Activated CD4-positive, alpha-beta T cell treated with anti-CD3 and anti-CD28 coated beads for 1 hour (primary cell): ENCODE measurements at regions not wholly inside any gene's neighbourhood (a gene's known extent, or its start where the extent isn't known, plus 50 kb on each side); places are given as distances from the start of the nearest gene placed in this dataset.
"Not testable (repeated sequence)": the region's sequence is repeated elsewhere in the genome, so short reads cannot be mapped to it uniquely, and the experiment has no call there.

Experiments
- DNase-seq: peaks from one replicate; pipeline ENCODE4 v3.0.0-alpha.2; 2020

DNA sequence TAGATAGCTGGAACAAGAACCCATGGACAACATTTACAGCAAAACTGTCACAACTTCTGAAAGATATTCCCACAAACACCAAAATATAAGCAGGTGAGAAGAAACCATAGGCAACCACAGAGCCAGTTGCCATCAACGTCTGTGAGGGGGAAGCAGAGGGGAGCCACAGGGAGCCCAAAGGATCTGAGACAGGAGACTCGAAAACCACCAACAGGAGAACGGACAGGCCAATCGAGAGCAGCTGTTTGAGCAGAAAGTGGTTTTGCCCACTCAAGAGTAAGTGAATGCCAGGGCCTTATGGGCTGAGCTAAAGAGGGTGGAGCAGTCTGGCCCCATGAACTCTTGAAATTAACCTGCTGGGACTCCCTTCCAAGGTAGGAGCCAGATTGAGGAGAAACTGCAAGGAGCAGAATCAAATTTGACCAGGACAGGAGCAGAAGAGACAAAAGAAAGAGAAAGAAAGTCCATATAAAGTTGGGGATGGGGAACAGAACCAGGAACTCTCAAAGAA, 195.4 kb downstream of the ANKRD60 start:
- no peak for DNase-seq

DNA sequence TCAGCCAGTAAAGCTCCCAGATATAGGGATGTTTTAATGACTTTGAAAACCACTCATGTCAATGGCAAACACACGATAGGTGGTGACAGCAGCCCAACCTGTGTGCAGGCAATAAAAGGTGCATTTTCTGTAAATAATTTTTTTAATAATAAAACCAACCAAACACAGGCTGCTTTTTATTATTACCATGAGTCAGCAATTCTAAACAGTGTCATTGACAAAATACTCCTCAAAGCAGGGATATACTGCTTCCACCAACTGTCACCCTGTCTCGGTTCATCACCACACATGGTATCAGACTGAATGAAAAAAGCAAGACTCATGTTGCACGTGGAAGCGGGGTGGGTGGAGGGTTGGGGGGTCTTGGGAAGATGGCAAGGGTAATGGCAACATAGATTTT, 195.9 kb downstream of the ANKRD60 start:
- DNase-seq = no peak

DNA sequence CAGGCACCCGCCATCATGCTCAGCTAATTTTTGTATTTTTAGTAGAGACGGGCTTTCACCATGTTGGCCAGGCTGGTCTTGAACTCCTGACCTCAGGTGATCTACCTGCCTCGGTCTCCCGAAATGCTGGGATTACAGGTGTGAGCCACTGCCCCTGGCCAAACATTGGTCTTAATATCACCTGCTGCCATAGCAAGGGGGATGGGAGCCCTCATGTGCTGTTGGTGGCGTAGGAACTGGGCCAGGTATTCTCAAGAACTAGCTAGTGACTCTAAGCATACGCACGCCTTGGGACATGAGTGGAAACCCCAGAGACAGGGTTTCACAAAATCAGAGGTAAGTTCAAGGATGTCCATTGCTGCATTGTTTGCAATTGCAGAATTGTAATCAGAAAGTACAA, 197.1 kb downstream of the ANKRD60 start:
- DNase-seq = not testable (repeated sequence)

DNA sequence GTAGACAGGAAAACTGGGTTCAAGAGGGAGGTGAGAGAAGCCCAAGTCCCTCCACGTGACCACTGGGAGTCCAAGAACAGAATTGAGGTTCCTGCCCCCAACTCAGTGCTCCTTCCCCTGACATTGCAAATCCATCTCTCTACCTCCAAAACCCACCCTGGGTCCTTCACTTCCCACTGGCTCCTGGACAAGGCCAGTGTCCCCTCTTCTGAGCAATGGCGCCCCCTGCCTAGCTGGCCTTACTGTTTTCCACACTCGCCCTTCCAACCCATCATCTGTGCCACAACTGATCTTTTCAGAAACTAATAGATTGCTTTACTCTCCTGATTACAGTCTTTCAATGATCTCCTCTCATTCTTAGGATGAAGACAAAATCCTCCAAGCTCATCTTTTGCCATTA, 200.3 kb downstream of the ANKRD60 start:
- DNase-seq = no peak

DNA sequence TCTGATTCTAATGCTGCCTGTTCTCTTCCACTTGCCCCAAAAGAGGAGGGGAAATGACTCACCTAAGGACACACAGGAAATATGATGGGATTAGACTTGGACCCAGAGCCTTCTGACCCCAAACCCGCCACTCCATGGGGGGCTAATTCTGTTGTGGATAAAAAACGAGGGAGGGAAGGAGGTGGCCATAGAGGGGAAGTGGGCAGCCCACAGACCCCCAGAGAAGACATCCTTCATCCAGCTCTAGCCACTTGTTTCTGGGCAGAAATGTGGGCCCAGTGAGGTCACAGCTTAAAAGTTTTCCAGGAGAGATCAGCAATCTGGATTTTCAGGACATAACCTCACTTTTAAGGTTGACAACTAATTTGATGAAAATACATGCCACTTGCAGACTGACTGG, 202.1 kb downstream of the ANKRD60 start:
- no peak for DNase-seq

DNA sequence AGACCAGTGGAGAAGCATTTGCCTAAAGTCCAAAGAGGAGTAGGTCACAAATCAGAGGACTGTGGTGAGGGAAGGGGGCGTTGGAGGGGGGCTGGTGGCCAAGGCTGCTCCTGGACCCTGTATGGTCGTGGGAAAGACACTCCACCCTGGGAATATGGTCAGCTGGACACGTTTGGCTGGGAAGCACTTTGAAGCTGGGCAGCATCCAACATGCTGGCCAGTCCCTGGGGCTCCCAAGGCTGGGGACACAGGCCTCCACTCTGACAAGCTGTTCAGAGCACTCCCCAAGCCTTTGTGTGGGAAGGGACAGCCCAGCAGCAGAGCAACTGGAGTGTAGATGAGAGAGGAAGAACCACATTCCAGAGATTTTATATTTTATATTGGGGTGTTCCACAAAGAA, 203.2 kb downstream of the ANKRD60 start:
- no peak for DNase-seq

DNA sequence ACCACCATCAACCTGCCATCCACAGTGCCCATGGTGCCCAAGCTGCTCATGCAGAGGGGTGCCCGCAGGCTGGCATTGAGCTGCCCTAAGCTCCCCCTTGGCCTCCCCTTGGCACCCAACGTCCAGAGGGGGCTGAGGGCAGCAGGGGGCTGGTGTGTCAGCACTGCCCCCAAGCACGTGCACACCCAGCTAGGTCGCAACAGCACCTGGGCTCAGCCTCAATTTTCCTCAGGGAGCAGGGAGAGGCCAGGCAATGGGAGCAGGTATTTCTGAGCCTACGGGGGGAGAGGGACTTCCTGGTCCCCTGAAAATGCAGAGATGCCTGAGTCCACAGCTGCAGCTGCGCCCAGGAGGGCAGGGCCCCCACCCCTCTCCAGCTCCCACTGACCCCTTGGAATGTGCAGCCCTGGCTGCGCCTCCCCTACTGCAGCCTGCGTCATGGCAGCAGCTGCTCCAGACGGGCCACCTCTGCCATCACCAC, 204.2 kb downstream of the ANKRD60 start:
- no peak for DNase-seq

DNA sequence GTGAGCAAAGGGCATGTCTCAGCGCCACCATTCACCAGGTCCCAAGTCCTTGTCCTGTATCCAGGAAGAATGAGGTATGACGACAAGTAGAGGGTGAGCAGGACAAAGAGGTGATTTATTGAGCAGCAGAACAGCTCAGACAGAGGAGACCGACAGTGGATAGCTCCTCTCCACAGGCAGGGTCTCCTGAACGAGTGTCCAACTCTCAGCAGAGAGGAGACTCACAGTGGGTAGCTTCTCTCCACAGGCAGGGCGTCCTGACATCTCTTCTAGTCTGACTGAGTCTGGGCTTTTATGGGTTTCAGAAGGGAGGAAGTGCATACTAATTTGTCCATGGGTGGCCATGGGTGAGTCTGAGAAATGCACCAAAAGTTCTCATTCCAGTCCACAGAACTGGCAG, 204.7 kb downstream of the ANKRD60 start:
- DNase-seq = no peak

DNA sequence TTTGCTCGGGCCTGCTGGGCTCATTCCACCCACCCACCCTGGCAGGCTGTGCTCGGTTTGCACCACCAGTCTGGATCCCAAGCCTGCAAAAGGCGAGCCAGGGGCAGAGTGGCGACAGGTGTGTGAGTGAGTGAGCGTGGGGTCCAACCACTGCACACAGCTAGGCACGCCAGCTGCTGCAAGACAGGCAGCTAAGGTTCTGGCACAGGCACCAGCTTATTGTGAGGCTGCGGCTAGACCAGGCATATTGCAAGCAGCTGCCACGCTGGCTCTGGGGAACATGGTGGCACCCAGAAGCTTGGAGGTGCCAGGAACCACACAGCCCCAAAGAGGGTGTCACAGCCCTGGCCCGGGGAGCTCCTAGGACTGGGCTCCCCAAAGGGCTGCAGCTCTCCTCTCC, 205.1 kb downstream of the ANKRD60 start:
- no peak for DNase-seq

DNA sequence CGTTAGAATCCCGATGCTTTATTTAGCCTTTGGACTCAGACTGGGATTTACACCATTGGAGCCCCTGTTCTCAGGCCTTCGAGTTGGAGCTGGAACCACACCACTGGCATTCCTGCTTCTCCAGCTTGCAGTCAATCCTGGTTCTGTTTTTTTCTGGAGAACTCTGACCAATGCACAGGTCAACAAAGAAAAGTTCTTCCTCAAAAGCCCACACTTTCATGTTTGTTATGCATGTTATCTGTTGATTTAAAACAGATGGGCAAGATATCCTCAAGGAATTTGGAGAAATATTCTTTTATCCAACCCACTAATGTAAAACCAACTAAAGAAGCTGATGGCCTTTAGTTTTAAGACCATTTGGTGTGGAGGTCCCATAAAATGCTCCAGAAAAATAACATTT, 205.7 kb downstream of the ANKRD60 start:
- no peak for DNase-seq

DNA sequence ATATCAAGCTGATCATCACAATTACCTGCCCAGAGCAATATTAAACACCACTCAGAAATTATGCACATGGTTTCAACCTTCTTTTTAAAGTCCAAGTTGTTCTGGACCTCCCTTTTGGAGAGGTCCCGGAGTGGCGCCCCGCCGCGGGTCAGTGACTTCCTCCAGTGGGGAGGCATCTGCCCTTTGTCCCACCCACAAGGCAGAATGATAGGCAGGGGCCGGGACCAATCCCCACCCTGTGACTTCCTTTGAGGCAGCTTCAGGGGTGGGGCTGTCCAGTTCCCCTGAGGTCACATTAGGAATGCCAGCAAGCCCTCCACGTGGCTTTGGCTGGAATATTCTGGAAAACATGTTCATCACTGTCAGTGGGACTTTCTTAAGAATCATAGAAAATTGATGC, 207.0 kb downstream of the ANKRD60 start:
- no peak for DNase-seq

DNA sequence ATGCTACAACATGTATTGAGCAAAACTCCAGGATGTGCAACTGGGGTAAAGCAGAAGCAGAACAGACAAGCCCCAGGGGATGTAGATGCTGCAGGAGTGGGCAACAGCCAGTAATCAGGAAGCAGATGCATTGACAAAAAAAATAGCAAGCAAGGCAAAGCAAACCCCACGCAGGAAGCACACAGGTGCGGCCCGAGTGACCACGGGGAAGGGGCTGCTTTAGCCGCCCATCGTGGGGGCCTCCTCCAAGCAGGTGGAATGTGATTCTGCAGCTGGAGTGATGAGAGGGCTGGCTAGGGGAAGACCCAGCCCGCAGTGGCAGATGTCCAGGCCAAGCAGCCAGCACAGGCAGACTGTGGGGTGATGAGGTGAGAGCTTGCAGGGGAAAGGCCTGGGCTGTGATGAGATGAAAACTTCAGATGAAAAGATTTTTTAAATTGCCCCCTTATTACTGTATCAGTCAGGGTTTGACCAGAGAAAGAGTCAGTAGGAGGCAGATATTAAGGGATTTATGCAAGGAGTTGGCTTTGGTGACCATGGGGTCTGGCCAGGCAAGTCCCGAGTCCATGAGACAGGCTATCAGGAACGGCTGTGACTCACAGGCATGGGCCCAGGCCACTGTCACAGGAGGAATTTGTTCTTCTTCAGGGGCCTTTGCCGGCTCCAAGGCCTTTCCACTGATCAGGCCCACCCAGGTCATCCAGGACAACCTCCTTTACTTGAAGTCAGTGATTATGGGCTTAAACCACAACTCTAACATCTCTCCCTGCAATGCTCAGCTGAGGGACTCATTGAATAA, 207.6 kb downstream of the ANKRD60 start:
- no peak for DNase-seq

DNA sequence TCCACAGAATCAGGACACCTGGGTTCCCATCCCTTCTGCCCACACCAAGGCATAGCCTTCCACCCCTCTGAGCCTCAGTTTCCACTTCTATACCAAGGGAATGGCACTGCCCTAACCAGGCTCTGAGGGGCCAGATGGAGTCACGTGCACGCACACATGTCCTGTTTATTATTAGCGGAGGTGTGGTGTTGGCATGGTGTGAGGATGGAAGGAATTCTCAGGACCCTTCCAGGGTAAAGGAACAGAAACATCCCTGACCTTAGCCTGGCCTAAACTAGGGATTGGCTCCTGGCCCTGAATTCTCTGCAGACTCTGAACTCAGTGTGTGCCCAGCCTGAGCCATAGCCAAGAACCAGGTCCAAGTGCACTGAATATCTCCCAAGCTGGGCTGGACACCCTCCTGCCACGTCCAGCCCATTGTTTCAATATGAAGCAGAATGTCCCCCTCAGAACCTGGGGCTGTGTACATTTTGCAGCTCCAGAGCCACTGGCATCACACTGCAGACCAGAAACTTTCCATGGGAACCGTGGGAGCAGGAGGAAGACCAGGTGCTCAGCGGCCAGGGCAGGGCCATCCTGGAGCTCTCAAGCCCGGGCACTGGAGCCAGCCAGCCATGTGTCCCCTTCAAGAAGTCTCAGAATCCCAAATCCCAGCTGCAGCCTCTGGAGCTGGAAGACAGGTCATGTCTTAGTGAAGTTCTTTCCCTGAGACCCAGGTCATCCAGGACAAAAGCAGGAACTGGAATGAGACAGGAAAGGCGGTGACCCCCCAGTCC, 208.4 kb downstream of the ANKRD60 start:
- DNase-seq = no peak

DNA sequence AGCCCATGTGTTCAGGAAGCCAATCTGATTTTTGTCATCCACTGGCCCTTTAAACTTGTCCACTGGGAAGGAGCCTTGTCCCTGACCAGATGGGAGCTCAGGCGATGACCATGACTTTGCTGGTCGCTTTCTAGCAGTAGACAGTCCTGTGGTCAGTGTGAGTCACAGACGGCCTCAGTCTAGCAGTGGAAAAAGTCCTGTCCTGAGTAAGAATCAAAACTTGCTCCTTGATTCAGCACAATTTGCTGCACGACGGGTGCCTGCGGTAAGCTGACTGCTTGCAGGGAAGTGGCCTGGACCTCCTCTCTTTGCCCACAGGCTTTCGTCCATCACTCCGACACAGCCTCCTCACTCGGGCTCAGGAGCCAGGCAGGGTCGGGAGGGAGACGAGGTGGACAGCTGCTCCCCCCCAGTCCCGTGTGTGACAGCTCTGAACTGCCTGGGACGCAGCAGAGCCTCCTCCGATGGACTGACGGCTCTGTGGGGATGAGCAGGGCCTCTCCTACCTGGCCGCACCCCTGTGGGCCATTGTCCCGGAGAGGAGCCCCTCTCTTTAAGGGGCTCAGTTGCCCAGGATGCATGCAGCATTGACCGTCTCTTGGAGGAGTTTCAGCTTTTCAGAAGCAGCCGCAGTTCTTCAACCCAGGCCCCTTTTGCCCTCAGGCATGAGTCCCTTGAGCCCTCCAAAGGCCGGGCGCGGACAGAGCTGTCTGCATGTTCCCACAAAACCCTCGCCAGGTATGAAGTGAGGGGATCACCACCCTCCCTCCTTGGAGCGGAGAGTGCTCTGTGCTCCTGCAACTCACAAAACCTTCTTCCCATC, 209.2 kb downstream of the ANKRD60 start:
- DNase-seq = no peak

DNA sequence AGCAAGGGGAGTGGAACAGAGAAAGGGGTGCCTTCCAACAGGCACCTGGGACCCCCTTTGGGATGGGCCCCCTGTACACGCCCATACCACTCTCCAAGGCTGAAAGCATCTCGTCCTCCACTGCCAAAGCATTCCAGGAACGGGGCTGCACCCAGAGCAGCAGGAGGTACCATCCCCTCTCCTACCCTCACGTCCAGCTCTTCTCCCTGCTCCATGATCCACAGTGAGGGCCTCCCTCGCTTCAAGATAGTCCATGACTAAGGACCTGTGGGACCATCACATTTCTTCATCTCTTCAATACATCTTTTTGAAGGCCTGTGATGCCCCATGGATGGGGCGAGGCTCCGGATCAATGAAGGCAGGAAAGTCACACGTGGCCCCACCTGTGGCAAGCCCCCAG, 209.9 kb downstream of the ANKRD60 start:
- no peak for DNase-seq

DNA sequence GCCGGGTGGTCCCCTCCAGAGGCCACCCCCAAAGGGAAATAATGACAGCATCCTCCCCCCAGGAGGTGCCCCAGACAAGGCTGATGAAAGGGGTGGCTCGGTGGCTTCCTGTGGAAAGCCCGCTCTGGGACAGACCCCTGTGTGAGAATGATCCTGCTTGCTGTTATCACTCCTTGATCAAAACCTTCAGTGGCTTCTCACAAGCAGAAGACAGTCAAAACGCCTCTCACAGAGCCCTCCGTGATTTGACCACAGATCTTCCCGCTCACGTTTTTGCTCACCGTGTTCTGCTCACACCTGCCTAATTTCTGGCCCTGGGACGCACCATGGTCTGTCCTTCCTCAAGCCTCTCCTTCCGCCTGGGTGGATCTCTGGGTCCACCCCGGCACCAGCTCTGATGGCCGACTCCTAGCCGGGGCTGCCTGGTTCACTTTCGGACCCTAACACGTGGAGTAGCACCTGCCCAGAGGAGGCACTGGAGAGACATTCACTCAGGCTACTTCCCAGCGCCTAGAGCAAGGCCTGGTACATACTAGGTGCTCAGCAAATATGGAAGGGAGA, 210.4 kb downstream of the ANKRD60 start:
- DNase-seq = no peak

DNA sequence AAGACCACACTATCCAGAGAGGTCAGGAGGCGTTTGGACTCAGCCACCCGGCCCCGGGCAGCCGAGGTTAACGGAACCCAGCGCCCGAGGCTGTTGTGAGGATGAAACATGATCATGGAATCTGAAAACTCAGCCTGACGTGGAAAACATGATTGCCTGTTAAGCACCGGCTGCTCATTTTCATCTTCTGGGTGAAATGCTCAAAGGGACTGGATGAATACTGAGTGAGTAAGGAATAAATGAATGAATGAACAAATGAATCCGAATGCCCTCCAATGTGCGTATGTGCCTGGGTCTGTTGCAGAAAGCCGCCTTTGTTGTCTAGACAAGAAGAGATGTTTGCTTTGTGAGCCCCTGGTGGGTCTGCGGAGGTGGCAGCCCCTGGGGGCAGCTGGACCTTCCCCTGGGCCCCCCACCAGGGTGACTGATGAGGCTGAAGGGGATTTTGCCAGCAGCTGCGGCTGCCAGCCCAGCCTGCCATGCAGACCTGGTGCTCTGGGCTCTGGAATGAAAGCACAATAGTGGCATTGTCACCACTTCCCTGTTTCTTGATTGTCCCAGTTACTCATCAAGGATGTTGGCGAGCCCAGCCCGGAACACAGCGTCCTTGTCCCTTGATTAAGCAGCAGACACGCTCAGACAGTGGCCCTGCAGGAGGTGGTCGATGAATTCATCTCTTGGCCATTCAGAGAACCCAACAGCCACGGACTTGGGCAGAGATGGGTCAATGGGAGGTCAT, 211.1 kb downstream of the ANKRD60 start:
- DNase-seq = no peak

DNA sequence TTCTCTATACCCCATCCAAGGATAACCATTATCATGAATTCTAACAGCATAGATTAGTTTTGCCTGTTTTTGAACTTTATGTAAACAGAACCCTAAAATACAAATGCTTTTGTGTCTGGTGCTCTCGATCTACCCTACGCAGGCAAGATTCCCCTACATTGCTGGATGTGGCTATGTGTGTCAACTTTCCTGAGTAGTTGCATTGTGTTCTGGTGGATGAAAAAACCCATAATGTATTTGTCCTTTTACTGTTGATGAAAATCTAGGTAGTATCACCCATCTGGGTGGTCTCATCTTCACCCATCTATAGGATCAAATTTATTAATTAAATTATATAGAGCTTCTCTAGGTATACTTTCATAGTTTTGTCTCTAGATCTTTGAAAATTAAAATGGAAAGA, 211.7 kb downstream of the ANKRD60 start:
- DNase-seq = no peak

DNA sequence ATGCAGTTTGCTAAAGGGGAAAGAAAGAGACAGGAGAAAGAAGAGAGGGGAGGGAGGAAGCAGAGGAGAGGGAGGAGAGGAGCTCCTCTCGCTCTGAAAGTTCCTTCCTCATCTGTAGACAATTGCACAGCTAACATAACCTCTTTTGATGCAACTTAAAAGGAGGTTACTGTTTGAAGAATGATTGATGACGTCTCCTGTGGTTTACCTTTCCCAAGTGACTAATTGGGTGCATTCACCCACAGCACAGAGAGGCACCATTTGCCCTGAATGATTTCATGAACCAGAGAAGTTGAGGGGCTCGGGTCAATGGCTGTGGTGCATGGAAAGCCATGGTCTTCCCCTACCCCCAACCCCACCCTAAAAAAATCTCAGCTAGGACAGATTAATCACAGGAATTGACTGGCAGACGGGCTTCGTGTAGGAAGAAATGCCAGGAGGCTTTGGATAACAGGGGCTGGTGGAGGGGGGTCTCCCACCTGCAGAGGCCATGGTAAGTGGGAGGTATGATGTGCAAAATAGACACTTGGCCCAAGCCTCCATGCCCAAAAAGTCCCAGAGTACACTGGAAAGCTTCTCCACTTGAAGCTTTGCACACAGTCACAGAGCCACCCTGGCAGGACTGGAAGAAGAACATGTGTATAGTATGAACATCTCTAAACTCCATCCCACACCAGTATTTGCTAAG, 213.7 kb downstream of the ANKRD60 start:
- DNase-seq = no peak

DNA sequence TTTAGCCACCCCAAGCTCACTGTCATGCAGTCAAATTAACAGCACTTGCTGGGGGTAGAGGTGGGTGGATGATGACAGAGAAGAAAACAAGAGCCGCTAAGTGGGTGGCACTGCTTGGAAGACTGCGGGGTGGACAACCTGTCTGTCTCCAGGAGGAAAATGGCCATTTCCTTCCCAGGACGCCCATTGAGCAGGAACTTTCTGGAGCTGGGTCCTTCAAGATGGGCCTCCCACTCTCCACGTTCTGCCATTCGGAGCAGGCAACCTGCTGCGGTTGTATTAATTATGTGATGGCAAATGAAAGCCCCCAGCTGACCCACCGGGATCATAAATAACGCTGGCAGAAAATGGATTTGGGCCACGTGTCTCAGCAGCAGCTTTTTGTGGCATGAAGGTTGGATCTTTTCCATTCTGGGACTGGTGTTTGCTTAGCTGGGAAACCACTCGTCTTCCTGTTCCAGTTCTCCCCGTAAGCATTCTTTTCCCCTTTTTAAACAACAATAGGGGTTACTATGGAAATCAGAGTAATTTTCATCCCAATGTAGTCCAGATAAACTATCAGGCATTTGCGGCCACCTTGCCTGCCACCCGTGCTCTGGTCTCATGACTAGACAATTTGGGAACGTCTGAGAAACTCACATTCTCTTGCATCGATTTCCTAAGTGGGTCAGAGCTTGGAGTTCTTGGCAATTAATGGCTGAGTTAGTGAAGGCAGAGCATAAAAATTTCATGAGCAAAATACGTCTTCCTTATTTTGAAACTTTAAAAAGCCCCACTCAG, 215.5 kb downstream of the ANKRD60 start:
- DNase-seq = no peak
